GM12891 (cell line): ENCODE measurements at regions not wholly inside any gene's neighbourhood (a gene's known extent, or its start where the extent isn't known, plus 50 kb on each side); places are given as distances from the start of the nearest gene placed in this dataset.

Experiments
- DNase-seq: peaks from one replicate; pipeline ENCODE4 v3.0.0; 2011; ENCODE audit warnings: low spot score; ENCODE audit not compliant: insufficient read length
- FAIRE-seq: peaks from 2 replicates; lab custom pipeline; 2011; peaks lifted over from hg19 to GRCh38; lab: Jason Lieb, UNC
- PAX5 ChIP-seq: IDR thresholded peaks from 2 replicates; pipeline ENCODE4 v1.6.1; 2011; ENCODE audit warnings: low read length, moderate library complexity, mild to moderate bottlenecking; ENCODE audit not compliant: insufficient read depth, severe bottlenecking
- POLR2A ChIP-seq: IDR thresholded peaks from 2 replicates; pipeline ENCODE4 v1.6.1; 2011; ENCODE audit warnings: low read depth, low read length, control low read depth
- POLR2AphosphoS5 ChIP-seq: IDR thresholded peaks from 2 replicates; pipeline ENCODE4 v1.6.1; 2011; ENCODE audit warnings: low read depth, low read length, control low read depth
- POU2F2 ChIP-seq: IDR thresholded peaks from 2 replicates; pipeline ENCODE4 v1.6.1; 2011; ENCODE audit warnings: low read depth, mild to moderate bottlenecking, control low read depth, low read length, moderate library complexity
- SPI1 ChIP-seq: IDR thresholded peaks from 2 replicates; pipeline ENCODE4 v1.6.1; 2011; ENCODE audit warnings: low read depth, low read length, control low read depth
- TAF1 ChIP-seq: IDR thresholded peaks from 2 replicates; pipeline ENCODE4 v1.6.1; 2011; ENCODE audit warnings: low read depth, low read length, control low read depth

- DNase-seq: no peak
- TF ChIP-seq PAX5 (no peak), POLR2A (no peak), TAF1 (no peak), POU2F2 (no peak), SPI1 (no peak), POLR2AphosphoS5 (no peak)
- FAIRE-seq: no peak
These were observed 199.5 kb downstream of the KCNN2 start for GRCh38 chr5:114561415-114561814.
